Activated naive CD4-positive, alpha-beta T cell treated with anti-CD3 and anti-CD28 coated beads, Interleukin-2, amount 50 U/mL, for 72 hours (primary cell): ENCODE measurements at regions not wholly inside any gene's neighbourhood (a gene's known extent, or its start where the extent isn't known, plus 50 kb on each side); places are given as distances from the start of the nearest gene placed in this dataset.
"Not testable (repeated sequence)": the region's sequence is repeated elsewhere in the genome, so short reads cannot be mapped to it uniquely, and the experiment has no call there.

ENCODE experiments used
- ATAC-seq, 2 donors: fragments of 150-1000 bp; cut with Tn5 transposase; 2 replicates each; pipeline ENCODE4 v1.10.0; 2021; ENCODE audit warnings: mild to moderate bottlenecking in 2 of 2, moderate library complexity in 2 of 2
- DNase-seq, 2 donors: peaks; one replicate each; pipeline ENCODE4 v3.0.0; 2021 to 2022; ENCODE audit warnings: low spot score in 2 of 2
- H3K27ac Mint-ChIP-seq, 2 donors: one replicate each; pipeline ENCODE4 v1.8.0; 2022; ENCODE audit warnings: mild to moderate bottlenecking in 2 of 2, mixed read lengths in 2 of 2
- H3K36me3 Mint-ChIP-seq, 2 donors: one replicate each; pipeline ENCODE4 v1.8.0; 2022; ENCODE audit warnings: mixed read lengths in 2 of 2
- H3K9me3 Mint-ChIP-seq, 2 donors: one replicate each; pipeline ENCODE4 v1.8.0; 2022; ENCODE audit warnings: mixed read lengths in 2 of 2

DNA sequence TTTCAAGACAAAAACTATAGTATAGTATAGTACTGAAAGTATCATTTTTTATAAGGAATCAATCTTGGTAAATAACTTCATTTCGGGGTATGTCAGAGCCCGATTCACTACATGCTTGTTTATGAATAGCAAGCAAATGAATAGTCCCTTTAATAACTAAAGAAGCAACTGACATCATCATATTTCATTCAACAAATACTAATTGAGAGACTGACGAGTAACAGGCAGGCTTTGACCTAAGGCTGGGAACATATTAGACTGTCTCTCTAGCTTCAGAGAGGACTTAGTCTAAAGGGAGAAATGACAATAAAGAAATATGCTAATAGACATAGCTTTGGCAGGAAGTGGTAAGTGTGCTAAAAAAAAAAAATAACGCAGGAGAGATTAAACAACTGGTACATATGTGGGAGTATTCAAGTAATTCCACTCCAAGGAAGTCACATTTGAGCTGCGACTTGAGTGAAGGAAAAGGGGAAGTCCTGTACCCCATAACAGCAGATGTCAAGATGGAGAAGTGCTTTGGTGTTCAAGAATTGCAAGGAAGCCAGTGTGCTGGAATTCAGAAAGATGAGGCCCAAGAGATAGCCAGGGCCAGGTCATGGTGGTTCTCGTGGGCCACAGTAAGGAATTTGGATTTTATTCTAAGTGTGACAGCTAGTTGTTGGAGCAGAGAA is 284.9 kb downstream of the FBXO8 start:
- DNase-seq (no peak), ATAC-seq (no peak)
- Mint-ChIP-seq H3K27ac (no peak overlapping the region), H3K9me3 (peaks cover 5 to 6% of the 10 kb centered on the region in 2 donors), H3K36me3 (no peaks in the 10 kb centered on the region)

DNA sequence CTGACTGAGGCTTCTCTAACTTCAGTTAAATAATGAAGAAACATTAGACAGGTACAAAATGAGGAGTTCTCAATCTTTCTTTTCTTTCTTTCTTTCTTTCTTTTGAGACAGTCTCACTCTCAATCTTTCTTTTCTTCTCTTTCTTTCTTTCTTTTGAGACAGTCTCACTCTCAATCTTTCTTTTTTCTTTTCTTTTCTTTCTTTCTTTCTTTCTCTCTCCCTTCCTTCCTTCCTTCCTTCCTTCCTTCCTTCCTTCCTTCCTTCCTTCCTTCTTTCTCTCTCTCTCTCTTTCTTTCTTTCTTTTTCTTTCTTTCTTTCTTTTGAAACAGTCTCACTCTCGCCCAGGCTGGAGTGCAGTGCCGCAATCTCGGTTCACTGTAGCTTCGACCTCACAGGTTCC is 287.7 kb downstream of the FBXO8 start:
- not testable (repeated sequence) for H3K9me3 Mint-ChIP-seq, H3K36me3 Mint-ChIP-seq, H3K27ac Mint-ChIP-seq, ATAC-seq, DNase-seq

DNA sequence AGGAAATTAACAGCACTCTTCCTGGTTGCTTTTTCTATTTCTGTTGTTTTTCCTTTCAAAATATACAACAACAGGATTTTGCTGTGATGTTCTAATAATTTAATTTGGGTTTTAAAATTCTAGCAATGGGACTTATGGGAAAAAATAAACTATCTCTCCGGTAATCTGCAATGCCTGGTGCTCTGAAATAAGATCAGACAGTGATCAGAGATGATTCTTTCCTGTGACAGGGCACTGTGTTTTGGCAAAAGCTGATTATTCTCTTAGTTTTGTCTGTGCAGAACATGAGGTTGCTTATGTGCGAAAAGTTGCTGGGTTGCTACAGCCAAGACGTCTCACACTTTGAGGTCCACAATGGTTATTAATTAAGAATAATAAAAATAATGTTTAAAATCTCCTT is 291.7 kb downstream of the FBXO8 start:
- Mint-ChIP-seq H3K9me3 (no peaks in the 10 kb centered on the region), H3K36me3 (no peaks in the 10 kb centered on the region), H3K27ac (no peak overlapping the region)
- ATAC-seq (no peak), DNase-seq (no peak)

DNA sequence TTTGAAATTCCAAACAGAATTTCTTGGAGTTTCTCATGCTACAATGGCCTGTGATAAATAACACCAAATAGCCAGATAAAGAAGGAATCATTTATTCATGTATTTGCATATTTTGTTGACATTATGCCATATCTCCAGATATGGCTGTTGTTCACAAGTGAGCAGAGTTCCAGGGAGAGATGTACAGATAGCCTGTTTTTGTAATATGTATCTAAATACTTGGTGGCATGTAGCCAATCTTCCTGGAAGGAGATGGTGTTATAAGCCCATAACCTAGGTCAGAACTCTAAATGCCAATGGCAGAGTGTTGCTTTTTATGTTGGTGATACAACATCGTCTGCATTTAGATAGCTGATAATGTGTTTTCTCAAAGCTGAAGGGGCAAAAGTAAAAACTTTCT is 292.2 kb downstream of the FBXO8 start:
- no peak for ATAC-seq
- Mint-ChIP-seq H3K9me3 (no peaks in the 10 kb centered on the region), H3K36me3 (no peaks in the 10 kb centered on the region), H3K27ac (no peak overlapping the region)
- DNase-seq = no peak

DNA sequence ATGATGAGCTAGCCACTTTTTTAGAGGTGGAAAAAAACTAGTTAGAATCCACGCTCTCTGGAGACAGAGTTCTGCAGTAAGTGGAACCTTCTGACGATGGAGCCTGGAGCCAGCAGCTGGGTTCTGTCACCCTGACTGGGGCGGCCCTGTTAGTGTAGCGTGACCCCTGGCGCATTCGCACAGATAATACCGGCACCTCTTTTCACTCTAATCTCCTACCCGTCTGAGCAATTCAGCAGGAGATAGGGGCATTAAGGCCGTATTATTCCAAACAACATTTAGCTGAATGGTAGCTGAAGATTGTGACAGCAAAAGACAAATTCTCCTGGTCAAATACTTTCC is 292.6 kb downstream of the FBXO8 start:
- no peaks in the 10 kb centered on the region for H3K9me3 Mint-ChIP-seq
- ATAC-seq (no peak), DNase-seq (no peak)
- no peak overlapping the region for H3K27ac Mint-ChIP-seq
- H3K36me3 Mint-ChIP-seq = no peaks in the 10 kb centered on the region

DNA sequence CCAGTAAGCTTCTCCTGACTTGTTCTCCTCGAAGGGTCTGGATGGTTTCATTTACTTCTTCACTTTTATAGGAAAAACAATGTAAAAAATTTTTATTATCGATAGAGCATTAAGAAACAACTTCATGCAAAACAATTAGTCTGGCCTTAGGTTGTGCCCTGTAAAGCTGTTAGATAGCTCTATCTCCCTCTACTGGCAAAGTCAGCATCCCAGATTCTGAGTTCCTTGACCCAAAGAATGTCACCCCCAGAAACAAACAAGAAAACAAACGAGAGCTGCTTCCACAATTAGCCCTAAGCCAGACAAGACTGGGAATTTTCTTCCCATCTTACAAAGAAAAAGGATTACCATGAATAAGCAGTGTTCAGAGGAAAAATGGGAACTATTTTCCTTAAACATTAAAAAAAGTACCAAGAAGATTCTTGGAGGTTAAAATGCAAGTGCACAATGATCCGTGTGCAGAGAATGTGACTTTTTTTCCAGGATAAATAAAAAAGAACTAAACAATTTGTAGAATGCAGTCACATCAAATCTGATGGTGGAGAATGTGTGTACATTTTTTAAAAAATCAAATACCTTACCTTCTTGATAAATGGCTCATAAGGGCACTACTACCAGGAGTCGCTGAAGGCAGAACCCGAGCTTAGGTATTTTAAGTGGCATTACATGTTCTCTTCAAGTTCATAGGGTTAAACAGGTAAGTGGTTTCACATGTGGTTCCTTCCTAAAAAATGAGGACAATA is 293.2 kb downstream of the FBXO8 start:
- Mint-ChIP-seq H3K27ac (no peak overlapping the region), H3K36me3 (no peaks in the 10 kb centered on the region), H3K9me3 (no peaks in the 10 kb centered on the region)
- DNase-seq = no peak
- no peak for ATAC-seq

DNA sequence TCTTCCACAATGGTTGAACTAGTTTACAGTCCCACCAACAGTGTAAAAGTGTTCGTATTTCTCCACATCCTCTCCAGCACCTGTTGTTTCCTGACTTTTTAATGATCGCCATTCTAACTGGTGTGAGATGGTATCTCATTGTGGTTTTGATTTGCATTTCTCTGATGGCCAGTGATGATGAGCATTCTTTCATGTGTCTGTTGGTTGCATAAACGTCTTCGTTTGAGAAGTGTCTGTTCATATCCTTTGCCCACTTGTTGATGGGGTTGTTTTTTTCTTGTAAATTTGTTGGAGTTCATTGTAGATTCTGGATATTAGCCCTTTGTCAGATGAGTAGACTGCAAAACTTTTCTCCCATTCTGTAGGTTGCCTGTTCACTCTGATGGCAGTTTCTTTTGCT is 319.9 kb downstream of the FBXO8 start:
- DNase-seq, H3K9me3 Mint-ChIP-seq, H3K27ac Mint-ChIP-seq, ATAC-seq, H3K36me3 Mint-ChIP-seq: not testable (repeated sequence)

DNA sequence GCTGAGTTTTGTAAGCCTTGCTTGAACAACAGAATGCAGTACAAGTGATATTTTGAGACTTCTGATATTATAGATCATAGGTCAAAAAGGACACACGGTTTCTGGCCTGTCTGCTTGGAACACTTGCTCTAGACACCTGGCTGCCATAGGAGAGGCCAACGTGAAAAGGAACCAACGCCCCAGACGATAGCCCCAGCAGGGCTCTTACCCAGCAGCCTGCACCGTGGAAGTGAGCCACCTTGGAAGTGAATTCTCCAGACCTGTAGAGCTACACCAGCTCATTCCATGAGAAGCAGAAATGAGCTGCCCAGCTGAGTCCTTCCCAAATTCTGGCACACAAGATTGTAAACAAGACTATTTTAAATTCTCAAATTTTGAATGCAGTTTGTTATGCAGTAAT is 323.1 kb downstream of the FBXO8 start:
- H3K36me3 Mint-ChIP-seq = no peaks in the 10 kb centered on the region
- no peak for ATAC-seq
- DNase-seq = no peak
- peaks cover 0 to 4% of the 10 kb centered on the region in 2 donors for H3K9me3 Mint-ChIP-seq
- no peak overlapping the region for H3K27ac Mint-ChIP-seq

DNA sequence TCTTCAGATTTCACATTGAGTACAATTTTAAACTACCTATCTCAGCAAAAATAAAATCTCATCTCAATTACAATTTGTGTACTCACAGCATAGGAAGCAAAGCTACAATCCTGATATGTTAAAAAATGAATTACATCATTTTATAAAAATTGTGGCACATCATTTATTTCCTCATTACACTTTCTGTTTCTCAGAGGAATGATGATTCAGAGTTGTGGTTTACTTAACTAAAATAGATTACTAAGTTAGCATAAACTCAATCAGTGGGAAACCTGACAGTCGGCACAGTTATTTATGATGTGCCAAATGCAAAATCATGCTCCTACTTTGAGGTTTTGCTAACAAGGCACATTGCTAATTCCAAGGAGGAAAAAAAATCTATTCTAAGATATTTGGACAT is 325.0 kb downstream of the FBXO8 start:
- ATAC-seq (no peak), DNase-seq (no peak)
- no peaks in the 10 kb centered on the region for H3K36me3 Mint-ChIP-seq
- no peak overlapping the region for H3K27ac Mint-ChIP-seq
- H3K9me3 Mint-ChIP-seq = peaks cover 0 to 4% of the 10 kb centered on the region in 2 donors

DNA sequence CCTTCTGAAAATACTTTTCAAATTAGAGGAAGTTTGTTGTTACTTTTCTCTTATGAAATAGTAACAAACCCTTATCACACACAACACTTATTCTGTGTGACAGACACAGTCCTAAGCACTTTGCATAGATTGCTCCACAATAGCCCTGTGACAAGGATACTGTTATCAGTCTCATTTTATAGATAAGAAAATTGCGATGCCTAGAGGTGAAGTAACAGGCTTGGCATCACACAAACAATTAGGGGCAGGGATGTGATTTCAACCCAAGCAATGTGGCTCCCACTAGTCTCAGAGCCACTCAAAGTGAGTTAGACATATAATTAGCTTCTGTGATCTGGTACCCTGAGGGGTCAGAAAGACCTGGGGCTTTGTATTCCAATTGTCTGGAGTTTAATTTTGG is 339.9 kb downstream of the FBXO8 start:
- DNase-seq = no peak
- Mint-ChIP-seq H3K27ac (no peak overlapping the region), H3K36me3 (no peaks in the 10 kb centered on the region), H3K9me3 (no peaks in the 10 kb centered on the region)
- no peak for ATAC-seq

DNA sequence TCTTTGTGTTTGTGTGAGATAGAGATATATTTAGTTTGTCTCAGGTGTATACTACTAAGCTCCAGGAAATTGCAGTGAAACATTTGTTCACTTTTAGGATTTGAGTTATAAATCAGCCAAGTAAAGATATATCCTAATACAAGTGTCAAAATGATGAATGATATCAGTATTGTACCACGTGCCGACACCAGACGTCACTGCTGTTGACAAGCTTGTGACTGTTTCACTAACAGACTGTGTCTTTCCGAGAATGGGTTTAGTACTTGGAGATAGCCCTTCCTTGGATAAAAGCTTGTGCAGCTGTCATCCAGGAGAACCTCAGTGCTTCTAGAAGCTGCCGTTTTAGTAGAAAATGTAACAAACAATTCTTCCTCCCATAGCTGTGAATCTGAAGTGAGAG is 343.3 kb downstream of the FBXO8 start:
- H3K36me3 Mint-ChIP-seq = no peaks in the 10 kb centered on the region
- no peak for ATAC-seq
- H3K27ac Mint-ChIP-seq = no peak overlapping the region
- DNase-seq = no peak
- no peaks in the 10 kb centered on the region for H3K9me3 Mint-ChIP-seq

DNA sequence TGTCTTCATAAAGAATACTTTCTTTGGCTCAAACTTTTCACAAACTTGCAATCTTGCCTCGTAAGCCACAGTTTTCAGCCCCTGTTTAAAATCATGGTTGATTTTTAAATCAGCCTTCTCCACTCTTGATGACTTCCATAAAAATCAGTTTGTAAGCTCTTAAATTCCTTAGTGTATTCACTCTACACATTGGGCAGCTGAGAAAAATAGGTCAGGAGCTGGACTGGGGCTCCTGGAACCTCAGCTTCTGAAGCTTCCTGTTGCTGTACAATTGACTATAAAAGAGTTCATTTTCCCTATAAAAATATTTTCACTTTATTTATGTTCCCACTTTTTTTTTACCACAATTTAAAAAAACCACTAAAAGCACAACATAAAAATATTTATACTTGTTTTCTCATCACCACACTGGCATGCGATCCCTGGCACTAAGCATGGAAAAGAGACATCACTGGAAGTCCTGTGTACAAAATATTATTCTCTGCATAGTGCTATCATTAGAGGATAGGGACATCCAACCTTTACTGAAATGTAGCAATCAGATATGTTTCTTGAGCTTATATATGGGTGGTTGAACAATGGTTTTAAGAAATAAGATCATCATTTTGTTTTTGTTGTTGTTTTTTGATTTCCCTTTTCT is 345.7 kb downstream of the FBXO8 start:
- ATAC-seq = no peak
- H3K9me3 Mint-ChIP-seq = no peaks in the 10 kb centered on the region
- H3K27ac Mint-ChIP-seq = no peak overlapping the region
- DNase-seq = no peak
- H3K36me3 Mint-ChIP-seq = no peaks in the 10 kb centered on the region

DNA sequence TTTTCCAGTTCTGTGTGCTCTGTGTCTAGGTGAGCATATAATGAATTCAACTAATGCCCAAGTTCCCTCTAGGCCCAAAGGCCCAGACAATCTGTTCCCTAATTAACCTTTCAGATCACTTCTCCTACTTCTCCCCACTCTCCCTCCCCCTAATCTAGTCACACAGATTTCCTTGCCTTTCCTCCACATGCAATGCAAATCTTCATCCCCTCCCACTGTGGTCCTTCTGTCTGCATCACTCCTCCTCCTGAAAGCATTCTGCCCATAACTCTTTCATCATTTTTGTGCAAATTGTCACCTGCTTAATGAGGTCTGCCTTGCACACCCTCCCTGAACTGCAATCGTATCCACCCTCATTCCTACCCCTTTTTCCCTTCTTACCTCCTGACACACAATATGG is 346.6 kb downstream of the FBXO8 start:
- H3K36me3 Mint-ChIP-seq = no peaks in the 10 kb centered on the region
- ATAC-seq (no peak), DNase-seq (no peak)
- H3K9me3 Mint-ChIP-seq = no peaks in the 10 kb centered on the region
- H3K27ac Mint-ChIP-seq = no peak overlapping the region

DNA sequence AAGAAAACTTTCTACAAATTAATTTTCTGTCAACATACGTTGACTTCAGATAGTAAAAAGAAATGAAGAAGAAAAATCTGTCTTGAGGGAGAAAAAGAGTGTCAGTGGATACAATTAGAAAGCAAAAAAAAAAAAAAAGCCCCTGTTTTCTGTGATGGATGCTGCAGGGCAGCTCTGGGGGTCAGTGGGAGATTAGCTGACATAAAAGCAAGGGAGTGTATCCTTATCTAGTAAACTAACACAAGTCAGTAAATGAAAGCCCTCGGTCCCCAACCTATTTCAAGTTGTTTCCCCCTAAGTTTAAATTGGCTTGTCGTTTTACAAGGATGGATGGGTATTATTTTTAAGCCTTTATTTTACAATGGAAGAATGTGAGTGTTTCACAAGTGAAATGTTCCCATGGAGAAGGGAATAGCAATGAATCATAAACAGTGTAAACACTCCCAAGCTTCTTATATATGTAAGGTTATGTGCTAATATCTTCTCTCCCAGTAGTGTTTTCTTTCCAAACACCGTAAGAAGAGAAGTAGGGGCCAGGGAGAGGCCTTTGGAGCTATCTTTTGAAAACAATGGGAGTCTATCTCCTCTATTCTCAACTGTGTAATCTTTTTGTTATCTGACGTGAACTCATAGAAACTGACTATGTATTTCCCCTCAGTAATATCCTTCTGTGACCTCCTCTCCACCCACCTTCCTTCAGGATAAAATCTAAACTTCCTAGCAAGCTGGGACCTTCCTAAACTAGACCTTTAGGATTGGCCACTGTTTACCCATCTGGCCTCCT is 347.7 kb downstream of the FBXO8 start:
- Mint-ChIP-seq H3K36me3 (no peaks in the 10 kb centered on the region), H3K9me3 (no peaks in the 10 kb centered on the region), H3K27ac (no peak overlapping the region)
- ATAC-seq (no peak), DNase-seq (no peak)

DNA sequence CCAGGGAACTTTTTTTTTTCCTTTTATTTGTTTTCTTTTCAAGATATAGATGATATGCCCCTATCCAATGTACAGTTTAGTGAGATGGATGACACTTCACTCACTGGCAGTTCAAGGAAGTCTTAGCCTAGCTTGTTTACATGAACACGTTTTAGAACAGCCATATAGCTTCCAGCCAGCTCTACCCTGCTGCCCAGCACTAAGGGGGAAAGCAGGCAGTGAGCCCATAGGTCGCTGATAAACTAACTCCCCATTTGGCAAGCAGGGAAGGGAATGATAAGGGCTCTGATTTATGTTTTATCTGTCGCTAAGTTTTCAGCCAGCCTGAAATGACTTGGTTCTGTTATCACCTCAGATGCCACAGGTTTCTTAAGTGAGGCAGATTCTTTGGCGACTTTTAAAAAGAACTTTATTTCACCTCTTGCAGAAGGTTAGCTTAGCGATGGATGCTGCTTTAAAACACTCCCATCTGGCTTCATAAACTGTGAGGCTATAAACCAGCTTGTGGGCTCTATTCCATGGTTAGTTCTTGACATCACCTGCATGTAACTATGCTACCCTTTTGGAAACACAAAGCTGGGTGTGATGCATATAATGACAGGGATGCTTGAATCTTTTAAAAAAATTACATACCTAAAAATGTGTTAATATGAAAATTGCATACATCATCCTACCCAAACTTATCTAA is 348.4 kb downstream of the FBXO8 start:
- DNase-seq (no peak), ATAC-seq (no peak)
- Mint-ChIP-seq H3K9me3 (no peaks in the 10 kb centered on the region), H3K27ac (no peak overlapping the region), H3K36me3 (no peaks in the 10 kb centered on the region)

DNA sequence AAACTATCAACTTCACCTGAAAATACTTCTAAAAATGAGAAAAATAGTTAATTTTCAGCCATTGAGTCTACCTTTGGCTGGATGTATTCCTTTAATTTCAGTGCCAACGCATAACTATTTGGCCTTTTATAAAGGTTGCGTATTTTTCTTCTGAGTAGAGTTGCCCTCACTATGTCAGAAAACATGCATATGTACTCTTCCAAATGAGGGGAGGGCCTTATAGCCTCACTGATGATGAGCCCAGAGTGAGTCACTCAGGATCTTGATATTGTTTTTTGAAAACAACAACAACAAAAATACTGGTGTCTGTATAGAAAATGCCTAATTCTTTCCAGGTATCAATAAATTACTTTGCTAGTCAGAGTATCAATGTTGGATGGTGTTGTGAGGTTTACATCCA is 349.3 kb downstream of the FBXO8 start:
- no peak overlapping the region for H3K27ac Mint-ChIP-seq
- H3K9me3 Mint-ChIP-seq = no peaks in the 10 kb centered on the region
- H3K36me3 Mint-ChIP-seq = no peaks in the 10 kb centered on the region
- DNase-seq = no peak
- no peak for ATAC-seq

DNA sequence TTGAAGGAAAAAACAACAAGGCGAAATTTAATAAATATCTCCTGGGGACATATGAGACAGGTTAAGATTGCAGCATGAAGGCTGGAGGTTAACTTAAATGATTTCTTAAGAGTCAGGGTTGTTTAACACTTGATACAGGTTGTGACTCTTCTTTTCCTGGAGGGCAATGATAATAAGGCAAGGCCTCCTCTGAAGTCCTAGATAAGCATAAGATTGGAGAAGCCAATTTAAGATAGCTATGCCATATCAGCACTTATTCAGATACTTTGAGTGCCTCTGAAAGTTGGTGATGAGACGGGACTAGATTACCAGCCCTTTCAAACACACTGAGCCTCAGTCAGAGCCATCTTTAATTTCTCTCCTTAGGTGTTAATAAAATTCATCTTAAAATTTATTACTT is 350.8 kb downstream of the FBXO8 start:
- Mint-ChIP-seq H3K9me3 (no peaks in the 10 kb centered on the region), H3K36me3 (no peaks in the 10 kb centered on the region), H3K27ac (no peak overlapping the region)
- no peak for ATAC-seq
- no peak for DNase-seq
